ENCODE measurements at regions not wholly inside any gene's neighbourhood (a gene's known extent, or its start where the extent isn't known, plus 50 kb on each side); places are given as distances from the start of the nearest gene placed in this dataset.

- no peak for DNase-seq
Measured at GRCh38 chr9:81480828-81481604, 208.3 kb downstream of the TLE1 start.

GRCh38 chr9:81479573-81479972 is 209.8 kb downstream of the TLE1 start:
- DNase-seq = no peak

- no peak for DNase-seq
Measured at GRCh38 chr9:81477669-81478068, 211.7 kb downstream of the TLE1 start.

GRCh38 chr9:81476813-81477490 is 212.4 kb downstream of the TLE1 start:
- DNase-seq = no peak

GRCh38 chr9:81474792-81475191 is 214.6 kb downstream of the TLE1 start:
- no peak for DNase-seq

- no peak for DNase-seq
Measured at GRCh38 chr9:81474125-81474524, 215.2 kb downstream of the TLE1 start.

GRCh38 chr9:81473708-81474107 is 215.6 kb downstream of the TLE1 start:
- no peak for DNase-seq

GRCh38 chr9:81473206-81473605 is 216.1 kb downstream of the TLE1 start:
- DNase-seq = no peak

GRCh38 chr9:81472701-81473100 is 216.6 kb downstream of the TLE1 start:
- no peak for DNase-seq

GRCh38 chr9:81470864-81471263 is 218.5 kb downstream of the TLE1 start:
- DNase-seq = no peak

- DNase-seq = no peak
Measured at GRCh38 chr9:81468084-81468595, 221.2 kb downstream of the TLE1 start.

GRCh38 chr9:81466981-81467380 is 222.4 kb downstream of the TLE1 start:
- no peak for DNase-seq

- no peak for DNase-seq
Measured at GRCh38 chr9:81465468-81466011, 223.8 kb downstream of the TLE1 start.

GRCh38 chr9:81462801-81463200 is 226.5 kb downstream of the TLE1 start:
- DNase-seq = no peak

GRCh38 chr9:81461196-81461595 is 228.2 kb downstream of the TLE1 start:
- DNase-seq = no peak

- DNase-seq = no peak
Measured at GRCh38 chr9:81460693-81461092, 228.7 kb downstream of the TLE1 start.

- DNase-seq = no peak
Measured at GRCh38 chr9:81459591-81459990, 229.8 kb downstream of the TLE1 start.

- peak; percentile 20 for DNase-seq
Measured at GRCh38 chr9:81456431-81457006, 232.8 kb downstream of the TLE1 start.

- DNase-seq = no peak
Measured at GRCh38 chr9:81455462-81456219, 233.7 kb downstream of the TLE1 start.

- DNase-seq = no peak
Measured at GRCh38 chr9:81445331-81445921, 243.9 kb downstream of the TLE1 start.

- DNase-seq = peak; percentile 90
Measured at GRCh38 chr9:81431641-81432040, 257.7 kb downstream of the TLE1 start.

GRCh38 chr9:81430727-81431126 is 258.6 kb downstream of the TLE1 start:
- no peak for DNase-seq

Measured in amniotic stem cell (primary cell).